Activated CD4-positive, alpha-beta T cell treated with anti-CD3 and anti-CD28 coated beads for 36 hours (primary cell): ENCODE measurements at regions not wholly inside any gene's neighbourhood (a gene's known extent, or its start where the extent isn't known, plus 50 kb on each side); places are given as distances from the start of the nearest gene placed in this dataset.

Experiments
- ATAC-seq: fragments of 200-7000 bp; cut with Tn5 transposase; one replicate; pipeline ENCODE4 v1.10.0; 2021; ENCODE audit warnings: mild to moderate bottlenecking, moderate library complexity
- CTCF ChIA-PET: fragments of 350-600 bp; sonication (Branson Sonifier 250); formaldehyde crosslinking; loops from one replicate; lab custom pipeline; 2021; ENCODE audit warnings: antibody characterized with exemption; lab: Charles Lee
- POLR2A ChIA-PET: fragments of 350-600 bp; sonication (Branson Sonifier 250); formaldehyde crosslinking; loops from one replicate; lab custom pipeline; 2021; ENCODE audit warnings: antibody characterized with exemption, inconsistent platforms; lab: Charles Lee
- DNase-seq: peaks from one replicate; pipeline ENCODE4 v3.0.0-alpha.2; 2020
- H3K27ac Mint-ChIP-seq: one replicate; pipeline ENCODE4 v1.8.0; 2021; ENCODE audit warnings: mixed read lengths
- H3K27me3 Mint-ChIP-seq: one replicate; pipeline ENCODE4 v1.8.0; 2021; ENCODE audit warnings: mixed read lengths
- H3K36me3 Mint-ChIP-seq: one replicate; pipeline ENCODE4 v1.8.0; 2021; ENCODE audit warnings: low read depth, mixed read lengths
- H3K4me1 Mint-ChIP-seq: one replicate; pipeline ENCODE4 v1.8.0; 2021; ENCODE audit warnings: mixed read lengths
- H3K4me3 Mint-ChIP-seq: one replicate; pipeline ENCODE4 v1.8.0; 2021; ENCODE audit warnings: mild to moderate bottlenecking, moderate library complexity, mixed read lengths
- H3K9me3 Mint-ChIP-seq: one replicate; pipeline ENCODE4 v1.8.0; 2021; ENCODE audit warnings: low read depth, mixed read lengths
- intact Hi-C, 2 experiments: fragments of 100-400 bp; cut with DNase I in 1 of 2; cut with micrococcal nuclease in 1 of 2; formaldehyde crosslinking; loops; one replicate each; pipeline versions ENCODE4 v1.14.2 to v1.15.1; 2022 to 2024; cut with DNase I, micrococcal nuclease

- H3K36me3 Mint-ChIP-seq = no peaks in the 10 kb centered on the region
- DNase-seq (no peak), ATAC-seq (no peak)
- ChIA-PET POLR2A (no interaction called here), CTCF (no interaction called here)
- H3K4me3 Mint-ChIP-seq = no peak overlapping the region
- H3K27me3 Mint-ChIP-seq = no peaks in the 10 kb centered on the region
- no peak overlapping the region for H3K27ac Mint-ChIP-seq
- H3K4me1 Mint-ChIP-seq = no peaks in the 10 kb centered on the region
- no peaks in the 10 kb centered on the region for H3K9me3 Mint-ChIP-seq
- intact Hi-C loops = no loop called here
These were observed 260.1 kb upstream of the UBE2E2 start for GRCh38 chr3:22942981-22943380.

GRCh38 chr3:22947851-22948250 lies 255.3 kb upstream of the UBE2E2 start:
- DNase-seq (no peak), ATAC-seq (no peak)
- no peaks in the 10 kb centered on the region for H3K27me3 Mint-ChIP-seq
- CTCF ChIA-PET = no interaction called here
- H3K4me3 Mint-ChIP-seq = no peak overlapping the region
- no peaks in the 10 kb centered on the region for H3K36me3 Mint-ChIP-seq
- POLR2A ChIA-PET = no interaction called here
- intact Hi-C loops = no loop called here
- no peaks in the 10 kb centered on the region for H3K4me1 Mint-ChIP-seq
- H3K9me3 Mint-ChIP-seq = peaks cover 3% of the 10 kb centered on the region
- H3K27ac Mint-ChIP-seq = no peak overlapping the region

GRCh38 chr3:22951910-22952309 lies 251.2 kb upstream of the UBE2E2 start:
- ChIA-PET POLR2A (no interaction called here), CTCF (interaction anchor here (0.7 kb wide), 1 partner anchor 497 kb away, joined by 3 read pairs; no protein-coding TSS in a partner anchor)
- H3K27ac Mint-ChIP-seq = no peak overlapping the region
- intact Hi-C loops = no loop called here
- H3K36me3 Mint-ChIP-seq = no peaks in the 10 kb centered on the region
- no peak overlapping the region for H3K4me3 Mint-ChIP-seq
- no peak for ATAC-seq
- H3K9me3 Mint-ChIP-seq = peaks cover 5% of the 10 kb centered on the region
- H3K4me1 Mint-ChIP-seq = no peaks in the 10 kb centered on the region
- no peak for DNase-seq
- H3K27me3 Mint-ChIP-seq = no peaks in the 10 kb centered on the region

GRCh38 chr3:22952860-22953259 lies 250.3 kb upstream of the UBE2E2 start:
- H3K9me3 Mint-ChIP-seq = peaks cover 5% of the 10 kb centered on the region
- H3K36me3 Mint-ChIP-seq = no peaks in the 10 kb centered on the region
- POLR2A ChIA-PET = no interaction called here
- no peak overlapping the region for H3K4me3 Mint-ChIP-seq
- no peak overlapping the region for H3K27ac Mint-ChIP-seq
- ATAC-seq = no peak
- CTCF ChIA-PET = no interaction called here
- DNase-seq = no peak
- H3K27me3 Mint-ChIP-seq = no peaks in the 10 kb centered on the region
- intact Hi-C loops = no loop called here
- no peaks in the 10 kb centered on the region for H3K4me1 Mint-ChIP-seq

GRCh38 chr3:22959593-22959992 lies 243.5 kb upstream of the UBE2E2 start:
- Mint-ChIP-seq H3K4me3 (no peak overlapping the region), H3K4me1 (peaks cover 6% of the 10 kb centered on the region), H3K27ac (no peak overlapping the region), H3K27me3 (no peaks in the 10 kb centered on the region), H3K9me3 (no peaks in the 10 kb centered on the region), H3K36me3 (no peaks in the 10 kb centered on the region)
- DNase-seq = no peak
- ChIA-PET CTCF (no interaction called here), POLR2A (no interaction called here)
- intact Hi-C loops = no loop called here
- ATAC-seq = no peak

GRCh38 chr3:22960105-22960984 lies 242.8 kb upstream of the UBE2E2 start:
- H3K27me3 Mint-ChIP-seq = no peaks in the 10 kb centered on the region
- CTCF ChIA-PET = interaction anchor here (0.6 to 1.5 kb wide), 3 partner anchors 22 to 245 kb away, joined by 3 to 5 read pairs (median 4); no protein-coding TSS in a partner anchor
- intact Hi-C loops = loop anchor here (1.0 to 10.0 kb wide), 3 partner anchors 396 to 871 kb away; no protein-coding TSS in a partner anchor
- no peaks in the 10 kb centered on the region for H3K9me3 Mint-ChIP-seq
- no peak overlapping the region for H3K4me3 Mint-ChIP-seq
- H3K27ac Mint-ChIP-seq = no peak overlapping the region
- no peak for ATAC-seq
- no peaks in the 10 kb centered on the region for H3K36me3 Mint-ChIP-seq
- POLR2A ChIA-PET = no interaction called here
- DNase-seq = peak; percentile 32
- H3K4me1 Mint-ChIP-seq = peaks cover 6% of the 10 kb centered on the region

GRCh38 chr3:22962244-22962643 lies 240.9 kb upstream of the UBE2E2 start:
- CTCF ChIA-PET = interaction anchor here (0.6 kb wide), 1 partner anchor 1259 kb away, joined by 5 read pairs; no protein-coding TSS in a partner anchor
- Mint-ChIP-seq H3K27ac (no peak overlapping the region), H3K4me3 (no peak overlapping the region), H3K4me1 (peaks cover 6% of the 10 kb centered on the region), H3K27me3 (peaks cover 2% of the 10 kb centered on the region), H3K9me3 (no peaks in the 10 kb centered on the region), H3K36me3 (no peaks in the 10 kb centered on the region)
- intact Hi-C loops = loop anchor here in 1 of 2 experiments (10.0 kb wide), 1 partner anchor 397 kb away; no protein-coding TSS in a partner anchor
- DNase-seq = no peak
- no peak for ATAC-seq
- POLR2A ChIA-PET = interaction anchor here (0.6 kb wide), 1 partner anchor 933 kb away, joined by 3 read pairs; no protein-coding TSS in a partner anchor

- ChIA-PET CTCF (no interaction called here), POLR2A (no interaction called here)
- H3K4me1 Mint-ChIP-seq = no peaks in the 10 kb centered on the region
- intact Hi-C loops = loop anchor here in 1 of 2 experiments (10.0 kb wide), 1 partner anchor 402 kb away; no protein-coding TSS in a partner anchor
- no peaks in the 10 kb centered on the region for H3K36me3 Mint-ChIP-seq
- ATAC-seq (no peak), DNase-seq (no peak)
- H3K4me3 Mint-ChIP-seq = no peak overlapping the region
- no peaks in the 10 kb centered on the region for H3K9me3 Mint-ChIP-seq
- H3K27me3 Mint-ChIP-seq = peaks cover 2% of the 10 kb centered on the region
- H3K27ac Mint-ChIP-seq = no peak overlapping the region
These were observed 236.8 kb upstream of the UBE2E2 start for GRCh38 chr3:22966349-22966748.

GRCh38 chr3:22969276-22969675 lies 233.9 kb upstream of the UBE2E2 start:
- peaks cover 2% of the 10 kb centered on the region for H3K27me3 Mint-ChIP-seq
- H3K4me1 Mint-ChIP-seq = no peaks in the 10 kb centered on the region
- no peaks in the 10 kb centered on the region for H3K9me3 Mint-ChIP-seq
- no peaks in the 10 kb centered on the region for H3K36me3 Mint-ChIP-seq
- ATAC-seq (no peak), DNase-seq (no peak)
- intact Hi-C loops = loop anchor here in 1 of 2 experiments (10.0 kb wide), 1 partner anchor 404 kb away; no protein-coding TSS in a partner anchor
- POLR2A ChIA-PET = no interaction called here
- no peak overlapping the region for H3K27ac Mint-ChIP-seq
- CTCF ChIA-PET = no interaction called here
- H3K4me3 Mint-ChIP-seq = no peak overlapping the region

- H3K27ac Mint-ChIP-seq = no peak overlapping the region
These were observed 231.6 kb upstream of the UBE2E2 start for GRCh38 chr3:22971497-22971896.

GRCh38 chr3:22977042-22977441 lies 226.1 kb upstream of the UBE2E2 start:
- POLR2A ChIA-PET = no interaction called here

More at GRCh38 chr3:22971497-22971896, 231.6 kb upstream of the UBE2E2 start:
- ATAC-seq = no peak
- no peak overlapping the region for H3K4me3 Mint-ChIP-seq
- ChIA-PET CTCF (no interaction called here), POLR2A (no interaction called here)
- no peaks in the 10 kb centered on the region for H3K36me3 Mint-ChIP-seq
- DNase-seq = no peak
- H3K4me1 Mint-ChIP-seq = no peaks in the 10 kb centered on the region
- peaks cover 2% of the 10 kb centered on the region for H3K27me3 Mint-ChIP-seq
- H3K9me3 Mint-ChIP-seq = no peaks in the 10 kb centered on the region
- intact Hi-C loops = no loop called here

More at GRCh38 chr3:22977042-22977441, 226.1 kb upstream of the UBE2E2 start:
- Mint-ChIP-seq H3K4me1 (peaks cover 2% of the 10 kb centered on the region), H3K9me3 (no peaks in the 10 kb centered on the region), H3K36me3 (no peaks in the 10 kb centered on the region), H3K4me3 (no peak overlapping the region), H3K27me3 (no peaks in the 10 kb centered on the region), H3K27ac (no peak overlapping the region)
- ATAC-seq = no peak
- intact Hi-C loops = no loop called here
- DNase-seq = no peak
- CTCF ChIA-PET = no interaction called here
